Panc1 (cell line): ENCODE measurements at regions not wholly inside any gene's neighbourhood (a gene's known extent, or its start where the extent isn't known, plus 50 kb on each side); places are given as distances from the start of the nearest gene placed in this dataset.

Source experiments
- CTCF ChIP-seq: fragments of 450-650 bp; IDR thresholded peaks from 2 replicates; pipeline ENCODE4 v1.5.1; 2017; ENCODE audit warnings: mild to moderate bottlenecking
- REST ChIP-seq, 2 experiments: IDR thresholded peaks; 2 replicates each; pipeline ENCODE4 v1.6.1; 2011 to 2012; ENCODE audit warnings: low read depth in 2 of 2, control low read depth in 1 of 2, low read length in 1 of 2, mild to moderate bottlenecking in 1 of 2, moderate library complexity in 1 of 2; ENCODE audit not compliant: insufficient read depth in 1 of 2
- SIN3A ChIP-seq: IDR thresholded peaks from 2 replicates; pipeline ENCODE4 v1.6.1; 2012; ENCODE audit warnings: low read depth, mild to moderate bottlenecking, low read length, moderate library complexity, borderline replicate concordance; ENCODE audit not compliant: insufficient read depth

GRCh38 chr20:22320245-22320915 lies 264.0 kb downstream of the FOXA2 start:
- TF ChIP-seq CTCF (no peak), SIN3A (no peak), REST (IDR thresholded peaks at IDR 0.05; ENCODE audit: insufficient read depth in 1 of 2, low read depth in 2 of 2, low read length in 1 of 2) (no peak)
